ENCODE measurements at regions not wholly inside any gene's neighbourhood (a gene's known extent, or its start where the extent isn't known, plus 50 kb on each side); places are given as distances from the start of the nearest gene placed in this dataset.
"Not testable (repeated sequence)": the region's sequence is repeated elsewhere in the genome, so short reads cannot be mapped to it uniquely, and the experiment has no call there.

DNA sequence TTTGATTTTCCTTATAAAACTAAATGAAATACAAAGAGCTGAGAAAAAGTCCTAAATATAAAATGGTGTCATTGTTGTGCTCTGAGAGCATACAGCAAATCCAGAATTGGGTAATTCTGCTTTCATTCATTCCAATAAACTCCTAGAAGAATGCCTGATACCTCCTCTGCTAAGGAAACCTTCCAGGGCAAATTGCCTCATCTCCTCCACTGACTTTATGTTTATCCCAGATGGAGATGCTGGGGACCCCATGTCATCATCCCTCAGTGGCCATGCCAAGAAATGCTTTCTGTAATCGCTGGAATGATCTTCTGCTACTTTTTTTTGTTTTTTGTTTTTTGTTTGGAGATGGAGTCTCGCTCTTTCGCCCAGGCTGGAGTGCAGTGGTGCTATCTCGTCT, 119.3 kb upstream of the PRKCQ start:
- DNase-seq, result no peak

DNA sequence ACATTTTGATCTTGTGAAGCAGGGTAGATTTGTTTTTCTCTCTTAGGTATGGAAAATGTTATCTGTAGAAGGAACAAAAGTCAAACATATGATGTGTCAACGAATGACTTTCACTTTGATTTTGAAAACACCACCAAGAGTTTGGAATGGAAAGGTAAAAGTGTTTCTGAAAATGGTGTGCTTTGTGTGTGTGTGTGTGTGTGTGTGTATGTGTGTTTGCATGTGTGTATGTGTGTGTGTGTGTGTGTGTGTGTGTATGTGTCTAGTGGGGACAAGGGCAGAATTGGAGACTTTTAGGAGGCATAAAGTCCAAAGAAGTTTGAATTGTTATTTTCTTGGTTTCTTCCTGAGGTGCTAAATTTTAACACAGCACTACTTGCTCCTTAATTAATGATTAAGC, 115.4 kb upstream of the PRKCQ start:
- in situ Hi-C loops (cut with MboI; ENCODE audit: low pct_unique_long_range_greater_than_20kb, low sequenced_read_pairs), result no loop called here
- no peak for DNase-seq

More for the DNA sequence above, 119.3 kb upstream of the PRKCQ start:
- in situ Hi-C loops (cut with MboI; ENCODE audit: low pct_unique_long_range_greater_than_20kb, low sequenced_read_pairs), result no loop called here

DNA sequence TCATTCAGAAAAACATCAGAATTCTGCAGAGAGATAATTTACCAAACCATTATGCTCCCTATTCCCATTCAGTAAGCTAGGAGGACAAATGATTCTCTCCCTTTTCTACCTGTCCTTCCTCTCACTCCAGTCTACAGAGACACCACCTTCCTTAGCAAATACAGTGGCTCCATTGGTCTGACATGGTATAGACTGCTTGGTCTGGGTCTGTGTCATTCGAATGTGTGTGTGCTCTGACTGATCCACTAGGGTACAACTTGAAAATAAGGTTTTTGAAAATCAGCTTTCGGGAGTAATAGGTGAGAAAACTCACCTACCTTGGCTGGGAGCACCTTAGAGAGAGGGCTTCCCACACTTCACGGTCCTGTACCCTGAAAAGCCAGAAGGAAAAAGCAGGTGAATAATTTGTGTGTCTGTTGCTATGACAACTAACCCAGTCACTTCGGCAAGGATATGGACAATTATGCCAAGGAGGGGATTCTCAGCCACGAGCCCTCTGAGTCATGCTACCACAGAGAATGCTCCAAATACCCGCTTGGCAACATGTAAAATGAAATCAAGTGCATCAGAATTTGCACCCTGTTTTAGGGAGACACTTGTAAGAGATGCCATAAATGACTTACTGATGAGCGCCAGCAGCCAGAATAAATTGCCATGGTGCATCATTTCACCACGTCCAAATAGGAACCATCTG, 114.5 kb upstream of the PRKCQ start:
- in situ Hi-C loops (cut with MboI; ENCODE audit: low pct_unique_long_range_greater_than_20kb, low sequenced_read_pairs), result no loop called here
- no peak for DNase-seq

DNA sequence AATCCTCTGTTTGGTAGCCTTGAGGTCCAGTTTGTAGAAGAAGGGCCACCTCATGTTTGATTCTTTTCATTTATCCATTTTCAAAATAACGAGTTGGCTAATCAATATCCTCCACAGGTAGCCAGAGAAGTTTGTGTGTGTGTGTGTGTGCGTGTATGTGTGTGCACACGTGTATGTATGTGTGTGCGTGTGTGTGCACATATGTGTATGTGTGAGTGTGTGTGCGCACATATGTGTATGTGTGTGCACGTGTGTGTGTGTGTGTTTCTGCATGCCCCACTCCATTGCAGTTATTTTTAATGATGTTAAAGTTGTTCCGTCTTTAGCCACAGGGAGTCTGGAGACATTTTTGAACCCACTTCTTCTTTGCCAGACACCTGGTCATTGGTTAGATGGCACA, 112.8 kb upstream of the PRKCQ start:
- DNase-seq, result no peak
- in situ Hi-C loops (cut with MboI; ENCODE audit: low pct_unique_long_range_greater_than_20kb, low sequenced_read_pairs), result no loop called here

DNA sequence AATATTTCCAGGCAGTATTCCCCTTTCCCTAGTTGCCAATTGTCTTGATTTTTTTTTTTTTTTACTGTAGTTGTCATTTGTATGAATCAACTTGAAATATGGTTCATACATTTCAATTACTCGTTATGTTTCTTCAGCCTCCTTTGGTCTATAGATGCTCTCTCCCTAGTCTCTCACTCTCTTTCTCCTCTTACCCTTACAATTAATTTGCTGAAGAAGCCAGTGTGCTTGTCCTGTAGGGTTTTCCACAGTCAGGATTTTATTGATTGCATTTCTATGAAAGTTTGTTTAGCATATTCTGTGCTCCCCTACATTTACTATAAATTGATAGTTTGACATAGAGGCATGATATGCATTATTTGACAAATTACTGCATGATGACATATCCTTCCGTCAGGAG, 112.0 kb upstream of the PRKCQ start:
- in situ Hi-C loops (cut with MboI; ENCODE audit: low pct_unique_long_range_greater_than_20kb, low sequenced_read_pairs), result no loop called here

DNA sequence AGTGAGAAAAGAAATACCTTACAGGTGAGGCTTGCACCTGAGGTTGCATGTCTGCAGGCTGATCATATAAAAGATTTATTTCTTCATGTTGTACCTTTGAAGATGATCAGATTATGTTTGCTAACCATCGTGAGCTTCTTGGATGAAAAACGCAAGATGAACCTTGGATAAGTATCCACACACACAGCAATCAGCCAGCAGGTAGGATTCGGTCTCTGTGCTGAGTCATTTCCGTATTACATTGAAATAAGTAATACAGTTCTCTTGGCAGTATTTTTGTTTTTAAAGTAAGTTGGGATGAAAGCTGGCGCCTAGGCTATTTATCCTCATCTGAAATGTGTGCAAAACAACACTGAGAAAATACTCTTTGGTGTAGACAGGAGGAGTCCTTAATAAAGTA, 109.0 kb upstream of the PRKCQ start:
- in situ Hi-C loops (cut with MboI; ENCODE audit: low pct_unique_long_range_greater_than_20kb, low sequenced_read_pairs), result no loop called here

More for the DNA sequence above, 112.0 kb upstream of the PRKCQ start:
- DNase-seq, result no peak

DNA sequence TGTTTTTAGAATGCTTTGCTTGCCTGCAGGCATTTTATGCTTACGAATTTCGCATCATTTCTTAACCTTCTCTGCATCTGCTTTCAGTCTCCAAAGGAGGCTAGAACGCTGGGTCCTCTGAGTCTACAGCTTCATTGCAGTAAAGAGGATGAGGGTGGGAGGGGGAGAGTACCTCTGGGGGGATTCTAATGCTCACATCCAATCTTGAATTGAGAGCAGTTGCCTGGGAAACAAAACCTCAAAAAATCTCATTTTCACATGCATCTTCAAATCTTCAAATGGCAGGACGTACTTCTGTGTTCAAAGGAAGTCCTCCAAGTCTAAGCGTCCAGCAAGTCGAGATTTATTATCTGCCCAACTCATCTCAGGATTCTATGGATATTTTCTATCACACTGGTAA, 100.7 kb upstream of the PRKCQ start:
- DNase-seq, result no peak
- in situ Hi-C loops (cut with MboI; ENCODE audit: low pct_unique_long_range_greater_than_20kb, low sequenced_read_pairs), result no loop called here

More for the DNA sequence above, 109.0 kb upstream of the PRKCQ start:
- DNase-seq, result no peak

DNA sequence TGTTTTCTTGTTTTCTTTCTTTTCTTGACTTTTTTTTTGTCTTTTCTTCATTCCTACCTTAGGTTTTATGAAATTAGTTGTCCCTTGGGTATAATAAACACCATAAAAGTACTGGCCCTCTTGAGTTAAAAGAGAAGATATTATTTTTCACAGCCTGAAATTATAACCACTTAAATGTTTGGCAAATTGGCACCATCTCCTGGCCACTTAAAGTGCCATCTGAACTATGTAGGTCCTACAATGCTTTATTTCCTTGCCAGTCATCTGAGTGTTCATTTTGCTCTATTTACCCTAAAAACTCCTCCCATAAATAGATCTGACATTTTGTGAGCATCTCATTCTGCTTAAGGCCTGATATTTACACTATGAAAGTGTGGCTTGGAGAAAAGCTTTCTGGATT, 98.9 kb upstream of the PRKCQ start:
- in situ Hi-C loops (cut with MboI; ENCODE audit: low pct_unique_long_range_greater_than_20kb, low sequenced_read_pairs), result no loop called here
- no peak for DNase-seq

DNA sequence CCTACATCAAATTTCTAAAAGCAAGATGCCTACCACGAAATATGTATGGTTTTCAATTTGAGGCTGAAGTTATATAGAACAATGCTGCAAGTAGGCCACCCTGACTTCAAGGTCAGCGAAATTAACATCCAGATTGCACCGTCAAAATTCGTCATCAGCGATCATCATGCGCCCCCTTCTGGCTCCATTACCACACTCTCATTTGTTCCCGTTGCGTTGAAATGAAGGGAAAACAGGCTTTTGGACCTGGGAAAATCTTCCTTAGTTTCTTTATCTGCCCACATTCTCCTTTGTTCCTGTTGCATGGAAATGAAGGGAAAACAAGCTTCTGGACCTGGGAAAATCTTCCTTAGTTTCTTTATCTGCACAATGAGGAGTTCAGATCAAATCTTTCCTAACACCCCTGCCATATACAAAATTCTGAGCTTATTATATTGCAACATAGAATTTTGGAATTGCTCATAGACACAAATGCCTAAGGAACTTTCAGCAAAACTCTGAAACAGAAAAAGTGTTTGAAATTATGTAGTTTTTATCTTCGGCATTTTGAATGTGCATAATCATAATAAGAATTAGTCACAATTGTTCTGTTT, 98.2 kb upstream of the PRKCQ start:
- peak; percentile 55 for DNase-seq
- in situ Hi-C loops (cut with MboI; ENCODE audit: low pct_unique_long_range_greater_than_20kb, low sequenced_read_pairs), result no loop called here

DNA sequence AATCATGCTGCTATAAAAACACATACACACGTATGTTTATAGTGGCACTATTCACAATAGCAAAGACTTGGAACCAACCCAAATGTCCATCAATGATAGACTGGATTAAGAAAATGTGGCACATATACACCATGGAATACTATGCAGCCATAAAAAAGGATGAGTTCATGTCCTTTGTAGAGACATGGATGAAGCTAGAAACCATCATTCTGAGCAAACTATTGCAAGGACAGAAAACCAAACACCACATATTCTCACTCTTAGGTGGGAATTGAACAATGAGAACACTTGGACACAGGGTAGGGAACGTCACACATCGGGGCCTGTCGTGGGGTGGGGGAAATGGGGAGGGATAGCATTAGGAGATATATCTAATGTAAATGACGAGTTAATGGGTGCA, 97.1 kb upstream of the PRKCQ start:
- DNase-seq; in situ Hi-C loops (cut with MboI; ENCODE audit: low pct_unique_long_range_greater_than_20kb, low sequenced_read_pairs): not testable (repeated sequence)

DNA sequence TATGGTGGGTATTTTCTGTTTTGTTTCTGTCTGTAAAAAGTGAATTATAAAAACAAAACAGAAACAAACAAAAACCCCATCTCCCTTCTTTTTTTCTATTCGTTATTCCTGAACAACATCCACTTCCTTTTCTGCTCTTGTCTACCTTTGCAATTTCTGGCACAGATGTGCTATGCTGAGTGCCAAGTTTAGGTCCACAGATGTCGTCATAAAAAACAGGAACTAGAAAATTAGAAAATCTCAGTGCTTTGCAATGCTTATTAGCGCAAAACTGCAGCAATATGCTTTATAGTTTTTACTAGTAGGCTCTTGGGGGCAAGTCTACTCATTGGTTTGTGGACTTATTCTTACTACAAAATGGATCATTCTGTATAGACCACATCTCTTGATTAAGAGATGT, 94.2 kb upstream of the PRKCQ start:
- in situ Hi-C loops (cut with MboI; ENCODE audit: low pct_unique_long_range_greater_than_20kb, low sequenced_read_pairs), result no loop called here

DNA sequence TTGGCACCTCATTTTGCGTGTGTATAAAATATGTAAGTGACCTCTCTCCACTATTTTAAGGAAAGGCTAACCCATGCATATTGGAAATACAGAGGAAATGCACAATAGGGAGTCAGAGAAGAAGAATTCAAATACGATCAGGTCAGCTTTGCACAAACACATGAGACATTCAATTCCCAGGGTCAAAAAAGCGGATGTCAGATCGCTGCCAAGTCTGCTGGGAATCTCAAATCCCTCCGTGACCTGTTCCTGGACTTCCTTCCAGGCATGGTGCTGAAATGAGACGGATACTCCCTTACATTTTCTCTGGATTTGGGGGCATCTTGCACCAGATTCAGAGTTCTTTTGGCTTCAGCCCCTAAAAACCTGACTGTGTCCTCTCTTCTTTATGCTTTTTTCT, 91.9 kb upstream of the PRKCQ start:
- no peak for DNase-seq
- in situ Hi-C loops (cut with MboI; ENCODE audit: low pct_unique_long_range_greater_than_20kb, low sequenced_read_pairs), result no loop called here

More for the DNA sequence above, 94.2 kb upstream of the PRKCQ start:
- peak; percentile 32 for DNase-seq

DNA sequence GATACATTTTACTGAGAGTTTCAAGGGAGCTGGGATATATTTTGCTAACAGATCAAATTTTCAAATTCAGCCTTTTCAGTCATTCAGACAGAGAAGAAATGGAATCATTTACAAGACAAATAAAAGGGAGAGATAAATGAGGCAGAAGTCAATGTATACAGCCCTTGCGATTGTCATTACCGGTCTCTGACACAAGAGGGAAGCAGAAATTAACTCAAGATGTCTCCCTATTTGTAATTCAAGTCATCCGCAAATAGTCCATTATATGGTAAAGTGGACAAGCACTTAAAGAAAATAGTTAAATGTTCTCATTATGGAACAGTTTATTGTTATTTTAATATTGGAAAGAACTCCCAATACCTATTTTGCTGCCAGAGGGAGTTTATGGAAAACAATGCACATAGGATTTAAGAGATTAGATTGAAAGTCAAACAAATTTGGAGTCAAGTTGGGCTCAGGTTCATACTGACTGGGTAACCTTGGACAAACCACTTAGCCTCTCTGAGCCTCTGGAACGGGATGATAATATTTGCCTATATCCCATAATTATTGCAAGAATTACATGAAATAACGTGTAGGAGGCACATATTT, 89.3 kb upstream of the PRKCQ start:
- DNase-seq, result peak; percentile 61
- in situ Hi-C loops (cut with MboI; ENCODE audit: low pct_unique_long_range_greater_than_20kb, low sequenced_read_pairs), result loop anchor here (10.0 kb wide), 1 partner anchor 255 kb away; no protein-coding TSS in a partner anchor

DNA sequence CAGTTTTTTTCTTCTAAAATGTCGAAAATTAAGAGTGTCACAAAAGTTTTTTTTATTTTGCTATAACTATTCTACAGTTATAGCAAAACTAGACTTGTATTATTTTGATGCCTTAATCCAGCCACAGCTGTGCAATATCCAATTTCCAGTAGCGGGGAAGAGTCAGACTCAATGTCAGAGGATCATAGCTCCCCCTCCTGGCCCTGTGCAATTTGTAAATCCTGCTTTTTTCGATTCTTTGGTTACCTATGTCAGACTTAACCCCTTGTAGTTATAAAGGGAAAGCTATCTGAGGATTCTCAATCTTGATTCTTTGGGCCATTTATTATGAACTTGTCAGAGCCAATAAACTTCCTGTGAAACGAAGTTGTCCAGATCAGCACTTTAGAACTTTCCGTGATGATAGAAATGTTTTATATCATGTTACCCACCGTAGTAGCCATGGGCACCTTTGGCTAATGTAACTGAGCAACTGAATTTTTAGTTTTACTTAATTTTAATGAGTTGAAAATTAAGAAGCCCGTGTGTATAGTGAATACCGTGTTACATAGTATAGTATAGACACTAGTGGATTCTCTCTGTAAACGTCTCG, 87.7 kb upstream of the PRKCQ start:
- peak; percentile 71 for DNase-seq
- in situ Hi-C loops (cut with MboI; ENCODE audit: low pct_unique_long_range_greater_than_20kb, low sequenced_read_pairs), result loop anchor here (10.0 kb wide), 1 partner anchor 253 kb away; no protein-coding TSS in a partner anchor

DNA sequence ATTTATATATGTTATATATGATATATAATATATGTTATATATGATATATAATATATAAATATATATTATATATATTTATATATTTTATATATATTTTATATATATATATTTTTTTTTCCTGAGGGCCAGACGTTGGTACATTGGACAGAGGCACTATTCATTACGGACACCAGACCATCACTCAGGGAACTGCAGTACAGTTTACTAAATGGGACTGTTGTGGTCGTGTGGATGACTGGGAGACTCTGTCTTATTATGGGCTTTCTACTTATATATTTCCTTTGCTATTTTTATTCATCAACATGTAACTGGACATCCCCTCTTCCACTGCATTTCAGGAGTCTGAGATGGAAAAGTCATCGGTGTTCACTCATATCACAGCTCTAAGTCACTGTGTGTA, 87.1 kb upstream of the PRKCQ start:
- no peak for DNase-seq
- in situ Hi-C loops (cut with MboI; ENCODE audit: low pct_unique_long_range_greater_than_20kb, low sequenced_read_pairs), result loop anchor here (10.0 kb wide), 1 partner anchor 252 kb away; no protein-coding TSS in a partner anchor

DNA sequence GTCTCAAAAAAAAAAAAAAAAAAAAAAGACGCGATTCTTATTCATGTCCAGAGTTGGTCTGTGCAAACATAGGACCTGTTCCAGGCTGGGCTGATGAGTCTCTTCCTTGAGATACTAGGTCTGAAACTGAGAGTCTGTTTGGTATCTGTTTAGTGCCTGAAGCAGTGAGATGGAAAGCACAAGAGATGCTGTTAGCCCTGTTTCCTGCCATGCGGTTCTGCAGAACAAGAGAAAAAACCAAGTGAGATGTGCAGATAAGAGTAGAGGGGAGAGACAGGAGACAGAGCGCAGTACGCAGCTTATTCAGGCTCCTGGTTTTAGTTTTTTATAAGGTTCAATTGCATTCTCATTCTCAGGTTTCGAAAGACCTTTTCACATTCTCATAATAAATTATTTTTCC, 85.8 kb upstream of the PRKCQ start:
- peak; percentile 73 for DNase-seq
- in situ Hi-C loops (cut with MboI; ENCODE audit: low pct_unique_long_range_greater_than_20kb, low sequenced_read_pairs), result loop anchor here (10.0 kb wide), 1 partner anchor 251 kb away; no protein-coding TSS in a partner anchor

DNA sequence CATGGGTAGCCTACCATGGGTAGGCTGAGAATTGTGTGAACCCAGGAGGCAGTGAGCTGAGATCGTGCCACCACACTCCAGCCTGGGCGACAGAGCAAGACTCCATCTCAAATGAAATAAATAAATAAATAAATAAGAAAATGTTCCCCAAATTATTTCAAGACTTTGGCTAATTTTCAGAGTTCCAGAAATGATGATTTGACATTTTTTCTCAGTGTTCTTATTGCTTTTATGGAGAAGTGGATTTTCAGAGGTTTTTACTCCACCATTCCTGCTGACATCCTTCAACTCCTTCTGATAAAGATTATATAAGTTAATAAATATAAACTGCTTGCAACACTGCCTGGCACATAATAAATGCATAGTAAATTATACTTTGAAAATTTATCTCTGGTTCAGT, 80.4 kb upstream of the PRKCQ start:
- in situ Hi-C loops (cut with MboI; ENCODE audit: low pct_unique_long_range_greater_than_20kb, low sequenced_read_pairs), result loop anchor here (10.0 kb wide), 1 partner anchor 246 kb away; no protein-coding TSS in a partner anchor
- DNase-seq, result no peak

DNA sequence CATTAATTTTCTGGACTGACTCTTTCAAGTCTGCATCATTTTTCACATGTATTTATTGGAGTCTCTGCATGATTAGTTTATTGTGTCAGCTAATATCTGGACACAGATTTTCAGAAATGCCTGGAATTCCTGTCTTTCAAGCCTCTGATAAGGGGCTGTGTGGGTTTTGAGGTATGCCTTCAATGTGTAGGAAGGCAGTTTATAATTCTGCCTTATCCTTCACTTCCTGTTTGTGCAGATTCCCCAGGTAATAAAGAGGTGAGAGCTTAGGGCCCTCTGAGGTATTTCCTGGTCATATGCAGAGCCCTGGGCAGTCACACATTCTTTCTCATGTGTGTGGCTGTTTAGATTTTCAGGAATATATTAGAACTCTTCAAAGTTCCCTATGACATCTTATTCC, 79.4 kb upstream of the PRKCQ start:
- no peak for DNase-seq
- in situ Hi-C loops (cut with MboI; ENCODE audit: low pct_unique_long_range_greater_than_20kb, low sequenced_read_pairs), result no loop called here

DNA sequence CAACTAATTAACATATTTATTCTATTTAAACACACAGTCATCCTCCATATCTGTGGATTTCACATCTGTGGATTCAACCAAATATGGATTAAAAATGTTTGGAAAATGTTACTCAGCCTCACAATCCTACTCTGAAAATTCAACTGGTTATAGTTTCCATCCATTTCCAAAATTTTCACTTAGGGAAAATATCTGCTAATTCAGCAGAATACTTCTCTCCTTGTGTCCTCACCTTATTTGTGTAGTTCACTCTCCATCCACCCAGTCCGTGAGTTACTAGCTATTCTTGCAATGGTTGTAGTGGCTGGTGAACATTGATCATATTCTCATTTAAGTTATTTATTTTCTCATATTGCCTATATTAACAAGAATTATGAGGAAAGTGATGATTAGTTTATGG, 77.6 kb upstream of the PRKCQ start:
- in situ Hi-C loops (cut with MboI; ENCODE audit: low pct_unique_long_range_greater_than_20kb, low sequenced_read_pairs), result no loop called here
- no peak for DNase-seq

DNA sequence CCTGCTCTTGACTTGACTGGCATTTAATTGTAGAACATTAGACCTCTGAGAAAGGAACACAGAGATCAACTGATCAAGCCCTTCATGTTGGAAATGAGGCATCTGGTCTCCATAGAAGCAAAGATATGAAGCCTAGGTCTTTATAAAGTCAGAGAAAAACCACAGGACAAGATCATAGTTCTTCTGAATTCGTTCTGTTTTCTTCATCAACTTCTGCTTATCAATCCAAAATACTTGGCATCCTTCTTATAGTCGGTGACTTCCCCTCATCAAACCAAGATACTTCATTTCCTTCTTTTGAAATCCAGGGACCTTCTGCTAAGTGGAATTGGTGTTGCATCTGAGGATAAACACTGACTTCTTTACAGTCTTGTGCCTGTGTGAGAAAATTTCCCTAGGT, 77.1 kb upstream of the PRKCQ start:
- no peak for DNase-seq
- in situ Hi-C loops (cut with MboI; ENCODE audit: low pct_unique_long_range_greater_than_20kb, low sequenced_read_pairs), result no loop called here

Data from KBM-7 (cell line).